CD4-positive, alpha-beta T cell treated with Interleukin-12 subunit alpha and Interleukin-12 subunit beta, for 1 hour (primary cell): ENCODE measurements at regions not wholly inside any gene's neighbourhood (a gene's known extent, or its start where the extent isn't known, plus 50 kb on each side); places are given as distances from the start of the nearest gene placed in this dataset.
"Not testable (repeated sequence)": the region's sequence is repeated elsewhere in the genome, so short reads cannot be mapped to it uniquely, and the experiment has no call there.

Source experiments
- DNase-seq: peaks from one replicate; pipeline ENCODE4 v3.0.0-alpha.2; 2020

GRCh38 chr14:106480287-106480686, 953.9 kb downstream of the TMEM121 start:
- not testable (repeated sequence) for DNase-seq

- not testable (repeated sequence) for DNase-seq
These were observed 955.8 kb downstream of the TMEM121 start for GRCh38 chr14:106482213-106482612.

GRCh38 chr14:106487600-106487999, 961.2 kb downstream of the TMEM121 start:
- no peak for DNase-seq

GRCh38 chr14:106488291-106488690, 961.9 kb downstream of the TMEM121 start:
- DNase-seq: no peak

GRCh38 chr14:106489112-106489881, 962.9 kb downstream of the TMEM121 start:
- DNase-seq: no peak

GRCh38 chr14:106490442-106490841, 964.1 kb downstream of the TMEM121 start:
- DNase-seq: no peak

GRCh38 chr14:106491851-106492250, 965.5 kb downstream of the TMEM121 start:
- DNase-seq: no peak

- no peak for DNase-seq
These were observed 967.8 kb downstream of the TMEM121 start for GRCh38 chr14:106493962-106494823.

GRCh38 chr14:106500571-106500970, 974.2 kb downstream of the TMEM121 start:
- DNase-seq: no peak

- DNase-seq: no peak
These were observed 975.5 kb downstream of the TMEM121 start for GRCh38 chr14:106501898-106502297.

- DNase-seq: no peak
These were observed 979.0 kb downstream of the TMEM121 start for GRCh38 chr14:106505366-106505765.

- DNase-seq: peak; percentile 57
These were observed 980.5 kb downstream of the TMEM121 start for GRCh38 chr14:106506881-106507305.

GRCh38 chr14:106507354-106507753, 981.0 kb downstream of the TMEM121 start:
- DNase-seq: peak; percentile 43

- DNase-seq: no peak
These were observed 981.8 kb downstream of the TMEM121 start for GRCh38 chr14:106508216-106508615.

- no peak for DNase-seq
These were observed 982.8 kb downstream of the TMEM121 start for GRCh38 chr14:106509176-106509575.

GRCh38 chr14:106509807-106510206, 983.4 kb downstream of the TMEM121 start:
- no peak for DNase-seq

- peak; percentile 65 for DNase-seq
These were observed 984.8 kb downstream of the TMEM121 start for GRCh38 chr14:106511006-106511799.

- DNase-seq: no peak
These were observed 985.4 kb downstream of the TMEM121 start for GRCh38 chr14:106511800-106512198.

- DNase-seq: no peak
These were observed 986.9 kb downstream of the TMEM121 start for GRCh38 chr14:106513302-106513701.

GRCh38 chr14:106518054-106518943, 991.9 kb downstream of the TMEM121 start:
- peak; percentile 82 for DNase-seq

GRCh38 chr14:106522118-106522517, 995.7 kb downstream of the TMEM121 start:
- DNase-seq: not testable (repeated sequence)

- no peak for DNase-seq
These were observed 996.6 kb downstream of the TMEM121 start for GRCh38 chr14:106522990-106523389.
